ENCODE measurements at regions not wholly inside any gene's neighbourhood (a gene's known extent, or its start where the extent isn't known, plus 50 kb on each side); places are given as distances from the start of the nearest gene placed in this dataset.

DNA sequence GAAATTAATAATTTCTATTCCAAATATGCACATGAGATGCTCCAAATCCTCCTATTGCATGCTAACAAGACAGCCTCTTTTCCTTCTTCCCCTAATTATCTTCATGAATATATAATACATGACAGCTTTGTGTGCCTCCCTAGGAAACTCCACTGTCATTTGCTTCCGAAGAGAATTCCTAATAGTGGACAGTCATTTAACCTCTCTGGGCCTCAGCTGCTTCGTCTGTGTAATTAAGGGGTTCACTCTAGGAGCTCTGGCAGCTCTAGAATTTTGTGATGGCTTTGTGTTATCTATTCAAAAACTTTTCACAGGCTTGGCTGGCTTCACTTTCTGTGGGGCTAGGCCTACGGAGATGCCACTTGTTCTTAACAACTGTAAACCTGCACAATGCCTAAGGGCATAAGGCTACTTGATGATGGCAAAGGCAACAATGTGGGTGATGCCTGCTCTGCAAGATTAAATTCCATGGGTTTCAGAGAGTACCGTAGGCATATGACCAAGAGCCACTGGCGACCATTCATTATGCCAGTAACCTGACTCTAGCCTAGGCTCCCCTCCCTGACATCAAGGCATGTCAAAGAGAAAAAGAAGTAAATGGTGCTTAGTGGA, 333.8 kb upstream of the UMPS start:
- H3K4me3 ChIP-seq (replicated peaks in 1 of 3; ENCODE audit: insufficient read depth in 1 of 3, low read depth in 1 of 3, low read length in 3 of 3): no peak overlapping the region
- H3K4me2 ChIP-seq (ENCODE audit: insufficient read depth, low read length): no peak overlapping the region
- H3K9ac ChIP-seq (replicated peaks; ENCODE audit: extremely low read depth, insufficient read depth, low read length): no peak overlapping the region
- DNase-seq (ENCODE audit: low read depth, low spot score): no peak
- FAIRE-seq: no peak
- CTCF ChIA-PET: no interaction called here
- H2AFZ ChIP-seq (ENCODE audit: low read depth, low read length): no peak overlapping the region
- no peaks in the 10 kb centered on the region for H3K36me3 ChIP-seq (ENCODE audit: control insufficient read depth in 2 of 2, extremely low read depth in 1 of 2, insufficient read depth in 2 of 2, low read length in 2 of 2)
- no peak overlapping the region for H3K27ac ChIP-seq (ENCODE audit: insufficient read depth, low read depth, low read length)
- no peaks in the 10 kb centered on the region for H3K9me3 ChIP-seq (replicated peaks; ENCODE audit: control insufficient read depth, insufficient read depth, low read length)
- H3K9me1 ChIP-seq (replicated peaks; ENCODE audit: control insufficient read depth, extremely low read depth, insufficient read depth, low read length): no peaks in the 10 kb centered on the region
- H3K4me1 ChIP-seq (ENCODE audit: control insufficient read depth, extremely low read depth, insufficient read depth, low read length): no peaks in the 10 kb centered on the region
- TF ChIP-seq MYC (IDR thresholded peaks at IDR 0.05; ENCODE audit: low read depth, low read length) (no peak), POLR2A (IDR thresholded peaks at IDR 0.05; ENCODE audit: low read depth, low read length) (no peak), JUN (IDR thresholded peaks at IDR 0.05; ENCODE audit: borderline replicate concordance, insufficient read depth, insufficient read length, low read depth) (no peak), GATA2 (IDR thresholded peaks at IDR 0.05; ENCODE audit: insufficient read depth, insufficient read length, low read depth, low read length) (no peak), FOS (IDR thresholded peaks at IDR 0.05; ENCODE audit: borderline replicate concordance, insufficient read depth, low read length) (no peak), POLR2AphosphoS5 (IDR thresholded peaks at IDR 0.05; ENCODE audit: insufficient read depth, low read depth, low read length) (no peak), EZH2 (IDR thresholded peaks at IDR 0.05; ENCODE audit: borderline replicate concordance, low read depth, low read length, severe bottlenecking) (no peak)
- TF ChIP-seq, protein P1, sequence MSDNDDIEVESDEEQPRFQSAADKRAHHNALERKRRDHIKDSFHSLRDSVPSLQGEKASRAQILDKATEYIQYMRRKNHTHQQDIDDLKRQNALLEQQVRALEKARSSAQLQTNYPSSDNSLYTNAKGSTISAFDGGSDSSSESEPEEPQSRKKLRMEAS (IDR thresholded peaks at IDR 0.05; ENCODE audit: insufficient read depth, insufficient read length): no peak
- TF ChIP-seq, protein P2, sequence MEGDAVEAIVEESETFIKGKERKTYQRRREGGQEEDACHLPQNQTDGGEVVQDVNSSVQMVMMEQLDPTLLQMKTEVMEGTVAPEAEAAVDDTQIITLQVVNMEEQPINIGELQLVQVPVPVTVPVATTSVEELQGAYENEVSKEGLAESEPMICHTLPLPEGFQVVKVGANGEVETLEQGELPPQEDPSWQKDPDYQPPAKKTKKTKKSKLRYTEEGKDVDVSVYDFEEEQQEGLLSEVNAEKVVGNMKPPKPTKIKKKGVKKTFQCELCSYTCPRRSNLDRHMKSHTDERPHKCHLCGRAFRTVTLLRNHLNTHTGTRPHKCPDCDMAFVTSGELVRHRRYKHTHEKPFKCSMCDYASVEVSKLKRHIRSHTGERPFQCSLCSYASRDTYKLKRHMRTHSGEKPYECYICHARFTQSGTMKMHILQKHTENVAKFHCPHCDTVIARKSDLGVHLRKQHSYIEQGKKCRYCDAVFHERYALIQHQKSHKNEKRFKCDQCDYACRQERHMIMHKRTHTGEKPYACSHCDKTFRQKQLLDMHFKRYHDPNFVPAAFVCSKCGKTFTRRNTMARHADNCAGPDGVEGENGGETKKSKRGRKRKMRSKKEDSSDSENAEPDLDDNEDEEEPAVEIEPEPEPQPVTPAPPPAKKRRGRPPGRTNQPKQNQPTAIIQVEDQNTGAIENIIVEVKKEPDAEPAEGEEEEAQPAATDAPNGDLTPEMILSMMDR (IDR thresholded peaks at IDR 0.05; ENCODE audit: extremely low read depth in 1 of 2, insufficient read depth in 1 of 2, low read depth in 1 of 2, low read length in 2 of 2): no peak
- H4K20me1 ChIP-seq (replicated peaks; ENCODE audit: control insufficient read depth, extremely low read depth, insufficient read depth, low read length): no peaks in the 10 kb centered on the region
- H3K27me3 ChIP-seq (ENCODE audit: control insufficient read depth in 2 of 2, insufficient read depth in 2 of 2, low read length in 2 of 2): no peaks in the 10 kb centered on the region
- intact Hi-C loops (cut with micrococcal nuclease): no loop called here
- dilution Hi-C loops (cut with MboI; ENCODE audit: extremely low pct_ligation_motif_present, low sequenced_read_pairs): no loop called here
- BruUV-seq (replicated peaks): no TSS peak
- POLR2A ChIA-PET: no interaction called here
- no peaks in the 10 kb centered on the region for H3K79me2 ChIP-seq (ENCODE audit: control insufficient read depth, insufficient read depth, low read length)
